Effector memory CD4-positive, alpha-beta T cell (primary cell): ENCODE measurements at regions not wholly inside any gene's neighbourhood (a gene's known extent, or its start where the extent isn't known, plus 50 kb on each side); places are given as distances from the start of the nearest gene placed in this dataset.
"Not testable (repeated sequence)": the region's sequence is repeated elsewhere in the genome, so short reads cannot be mapped to it uniquely, and the experiment has no call there.

ENCODE experiments used
- DNase-seq, 3 donors: peaks; one replicate each; pipeline ENCODE4 v3.0.0-alpha.2; 2020
- H3K27ac ChIP-seq: 2 replicates; pipeline ENCODE4 v1.7.0; 2013; ENCODE audit warnings: mild to moderate bottlenecking, low read length, moderate library complexity; ENCODE audit not compliant: insufficient read depth, poor library complexity, severe bottlenecking
- H3K27me3 ChIP-seq: replicated peaks from 2 replicates; pipeline ENCODE4 v1.7.0; 2013; ENCODE audit warnings: mild to moderate bottlenecking, low read length; ENCODE audit not compliant: insufficient read depth, control insufficient read depth, poor library complexity, severe bottlenecking
- H3K36me3 ChIP-seq: 2 replicates; pipeline ENCODE4 v1.7.0; 2013; ENCODE audit warnings: mild to moderate bottlenecking, low read length, moderate library complexity; ENCODE audit not compliant: control insufficient read depth, insufficient read depth
- H3K4me1 ChIP-seq: 2 replicates; pipeline ENCODE4 v1.7.0; 2013; ENCODE audit warnings: low read length, mild to moderate bottlenecking; ENCODE audit not compliant: control insufficient read depth, insufficient read depth, poor library complexity, severe bottlenecking
- H3K4me3 ChIP-seq: 2 replicates; pipeline ENCODE4 v1.7.0; 2013; ENCODE audit warnings: low read length, low read depth, mild to moderate bottlenecking; ENCODE audit not compliant: insufficient read depth, poor library complexity, severe bottlenecking
- H3K9me3 ChIP-seq: 2 replicates; pipeline ENCODE4 v1.7.0; 2013; ENCODE audit warnings: mild to moderate bottlenecking, low read length, moderate library complexity; ENCODE audit not compliant: control insufficient read depth

DNA sequence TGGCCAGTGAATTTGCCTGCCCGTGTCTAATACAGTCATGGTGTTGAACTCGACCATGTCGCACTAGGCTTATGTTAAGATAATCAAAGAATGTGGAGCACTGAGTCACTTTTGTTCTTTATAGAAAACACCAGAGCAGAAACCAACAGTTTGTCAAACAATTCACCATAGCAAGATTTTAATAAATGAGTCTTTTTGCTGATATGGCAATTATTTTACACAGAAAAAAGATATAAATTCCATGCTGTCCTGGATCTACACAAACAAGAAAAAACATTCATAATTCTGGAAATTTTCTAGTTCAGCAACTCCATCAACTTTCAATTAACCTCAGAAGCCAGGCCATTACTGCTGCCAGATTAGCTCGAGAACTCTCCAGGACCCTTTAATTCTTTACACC is 208.9 kb downstream of the ZNF608 start:
- no peaks in the 10 kb centered on the region for H3K9me3 ChIP-seq
- no peak for DNase-seq
- no peak overlapping the region for H3K4me3 ChIP-seq
- H3K36me3 ChIP-seq = no peaks in the 10 kb centered on the region
- H3K27me3 ChIP-seq = no peaks in the 10 kb centered on the region
- no peaks in the 10 kb centered on the region for H3K4me1 ChIP-seq
- no peak overlapping the region for H3K27ac ChIP-seq

DNA sequence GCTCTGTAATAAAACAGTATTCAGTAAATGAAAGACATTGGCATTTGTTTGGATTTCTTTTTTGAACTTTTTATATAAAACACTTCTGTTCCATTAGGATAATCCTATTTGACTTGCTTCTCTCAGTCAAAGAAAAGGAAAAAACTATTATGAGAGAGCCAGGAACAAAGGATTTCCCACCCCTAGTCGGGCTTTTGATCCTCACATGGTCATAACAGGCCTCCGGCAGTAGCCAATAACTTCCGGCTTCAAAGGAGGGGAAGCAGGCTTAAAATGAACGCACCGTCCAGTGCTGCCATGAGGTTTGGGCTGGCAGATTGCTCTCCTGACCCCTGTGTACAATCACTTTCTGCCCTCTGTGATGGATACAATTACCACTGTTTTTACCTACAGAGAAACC is 209.3 kb downstream of the ZNF608 start:
- Histone ChIP-seq H3K36me3 (no peaks in the 10 kb centered on the region), H3K4me3 (no peak overlapping the region), H3K27ac (no peak overlapping the region), H3K27me3 (no peaks in the 10 kb centered on the region), H3K9me3 (no peaks in the 10 kb centered on the region), H3K4me1 (no peaks in the 10 kb centered on the region)
- no peak for DNase-seq

DNA sequence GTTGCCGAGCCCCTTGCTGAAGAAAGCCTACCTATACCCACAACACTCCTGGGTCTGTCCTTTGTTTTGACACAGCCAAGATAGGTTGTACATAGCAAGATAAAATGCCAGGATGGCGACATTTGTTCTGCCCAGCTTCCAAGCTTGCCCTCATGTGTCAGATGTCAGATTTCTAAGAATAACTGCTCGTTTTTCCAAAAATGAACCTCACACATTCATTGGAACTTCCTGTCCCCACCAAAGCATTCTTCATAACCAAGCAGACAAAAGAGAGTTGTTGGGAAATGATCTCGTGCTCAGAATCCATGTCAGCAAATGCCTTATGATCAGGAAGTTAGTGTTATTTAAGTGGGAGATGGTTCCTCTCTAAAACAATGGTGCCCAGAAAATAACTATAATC is 210.1 kb downstream of the ZNF608 start:
- Histone ChIP-seq H3K36me3 (no peaks in the 10 kb centered on the region), H3K27ac (no peak overlapping the region), H3K27me3 (no peaks in the 10 kb centered on the region), H3K9me3 (no peaks in the 10 kb centered on the region), H3K4me1 (no peaks in the 10 kb centered on the region), H3K4me3 (no peak overlapping the region)
- DNase-seq = no peak

DNA sequence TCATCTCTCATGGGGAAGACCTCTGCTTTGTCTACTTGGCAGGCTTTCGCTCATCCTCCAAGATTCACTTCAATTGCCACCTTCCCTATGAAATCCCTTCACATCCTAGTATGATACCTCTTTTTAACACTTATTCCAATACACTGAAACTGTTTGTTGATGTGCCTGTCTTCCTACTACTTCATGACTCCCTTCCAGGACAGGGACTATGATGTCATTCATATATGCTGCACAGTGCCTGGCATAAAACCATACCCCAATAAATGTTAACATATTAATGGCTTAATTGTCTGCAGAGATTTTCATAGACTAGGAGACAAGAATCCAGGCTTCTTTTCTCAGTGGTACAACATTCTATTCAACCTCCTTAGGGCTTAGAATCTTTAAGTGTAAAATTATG is 215.5 kb downstream of the ZNF608 start:
- Histone ChIP-seq H3K4me3 (no peak overlapping the region), H3K27me3 (no peaks in the 10 kb centered on the region), H3K4me1 (no peaks in the 10 kb centered on the region), H3K27ac (no peak overlapping the region), H3K9me3 (no peaks in the 10 kb centered on the region), H3K36me3 (no peaks in the 10 kb centered on the region)
- no peak for DNase-seq

DNA sequence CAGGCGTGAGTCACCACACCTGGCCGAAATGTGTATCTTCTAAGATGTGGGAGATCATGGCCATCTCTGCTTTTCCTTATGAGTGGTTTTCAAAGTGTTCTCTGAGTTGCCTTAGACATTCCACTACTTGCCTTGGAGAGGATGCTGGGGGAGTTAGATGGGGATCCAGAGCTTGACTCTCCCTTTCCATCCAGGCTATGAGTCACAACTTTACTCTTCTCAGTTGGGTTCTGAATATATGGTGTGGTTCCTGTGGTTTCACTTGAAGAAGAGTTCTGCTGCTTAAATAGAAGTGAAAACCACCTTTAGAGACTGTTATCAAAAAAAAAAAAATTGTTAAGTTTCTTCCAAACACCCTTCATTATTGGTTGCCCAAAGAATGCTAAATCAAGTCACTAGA is 217.6 kb downstream of the ZNF608 start:
- Histone ChIP-seq H3K9me3 (no peaks in the 10 kb centered on the region), H3K27me3 (no peaks in the 10 kb centered on the region)
- DNase-seq = no peak

DNA sequence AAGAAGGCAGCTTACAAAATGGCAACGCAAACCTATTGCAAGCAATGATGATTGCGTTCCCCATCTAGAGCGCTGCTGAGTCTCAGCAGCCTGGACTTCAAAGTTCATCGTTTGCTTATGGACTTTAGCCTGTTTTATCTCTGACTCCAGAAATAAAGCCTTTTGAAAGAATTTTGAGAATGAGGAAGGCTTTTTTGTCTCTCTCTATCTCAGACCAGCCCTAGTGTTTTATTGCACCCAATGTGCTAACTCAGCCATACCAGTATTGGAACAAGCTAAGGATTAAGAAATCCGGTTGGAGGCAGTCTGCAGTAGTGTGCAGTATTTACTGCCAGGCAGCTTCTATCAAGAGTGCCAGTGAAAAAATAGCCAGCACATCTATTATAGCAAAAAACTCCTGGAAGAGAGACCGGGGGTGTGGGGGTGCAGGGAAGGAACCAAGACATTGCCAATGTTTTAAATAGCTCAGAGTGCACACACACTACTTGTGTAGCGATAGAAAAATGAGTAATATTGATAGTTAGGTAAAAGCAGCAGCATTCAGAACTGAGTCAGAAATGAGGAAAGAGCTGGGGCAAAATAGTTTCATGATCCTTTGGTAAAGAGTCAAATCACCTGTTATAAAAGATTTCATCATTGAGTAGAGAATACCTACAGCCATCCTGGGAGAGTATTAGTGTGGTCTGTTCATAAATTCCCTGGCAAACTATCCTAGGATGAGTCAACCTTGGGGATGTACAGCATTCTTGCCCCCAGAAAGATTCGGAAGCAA is 219.0 kb downstream of the ZNF608 start:
- Histone ChIP-seq H3K4me1 (no peaks in the 10 kb centered on the region), H3K36me3 (no peaks in the 10 kb centered on the region), H3K27ac (no peak overlapping the region), H3K9me3 (no peaks in the 10 kb centered on the region), H3K4me3 (no peak overlapping the region), H3K27me3 (no peaks in the 10 kb centered on the region)
- DNase-seq = no peak

More for the DNA sequence above, 217.6 kb downstream of the ZNF608 start:
- Histone ChIP-seq H3K4me1 (no peaks in the 10 kb centered on the region), H3K4me3 (no peak overlapping the region), H3K27ac (no peak overlapping the region), H3K36me3 (no peaks in the 10 kb centered on the region)

DNA sequence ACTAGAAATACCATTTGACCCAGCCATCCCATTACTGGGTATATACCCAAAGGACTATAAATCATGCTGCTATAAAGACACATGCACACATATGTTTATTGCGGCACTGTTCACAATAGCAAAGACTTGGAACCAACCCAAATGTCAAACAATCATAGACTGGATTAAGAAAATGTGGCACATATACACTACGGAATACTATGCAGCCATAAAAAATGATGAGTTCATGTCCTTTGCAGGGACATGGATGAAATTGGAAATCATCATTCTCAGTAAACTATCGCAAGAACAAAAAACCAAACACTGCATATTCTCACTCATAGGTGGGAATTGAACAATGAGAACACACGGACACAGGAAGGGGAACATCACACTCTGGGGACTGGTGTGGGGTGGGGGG is 220.4 kb downstream of the ZNF608 start:
- not testable (repeated sequence) for H3K4me1 ChIP-seq, H3K36me3 ChIP-seq, H3K27ac ChIP-seq, H3K27me3 ChIP-seq, H3K4me3 ChIP-seq, H3K9me3 ChIP-seq, DNase-seq

DNA sequence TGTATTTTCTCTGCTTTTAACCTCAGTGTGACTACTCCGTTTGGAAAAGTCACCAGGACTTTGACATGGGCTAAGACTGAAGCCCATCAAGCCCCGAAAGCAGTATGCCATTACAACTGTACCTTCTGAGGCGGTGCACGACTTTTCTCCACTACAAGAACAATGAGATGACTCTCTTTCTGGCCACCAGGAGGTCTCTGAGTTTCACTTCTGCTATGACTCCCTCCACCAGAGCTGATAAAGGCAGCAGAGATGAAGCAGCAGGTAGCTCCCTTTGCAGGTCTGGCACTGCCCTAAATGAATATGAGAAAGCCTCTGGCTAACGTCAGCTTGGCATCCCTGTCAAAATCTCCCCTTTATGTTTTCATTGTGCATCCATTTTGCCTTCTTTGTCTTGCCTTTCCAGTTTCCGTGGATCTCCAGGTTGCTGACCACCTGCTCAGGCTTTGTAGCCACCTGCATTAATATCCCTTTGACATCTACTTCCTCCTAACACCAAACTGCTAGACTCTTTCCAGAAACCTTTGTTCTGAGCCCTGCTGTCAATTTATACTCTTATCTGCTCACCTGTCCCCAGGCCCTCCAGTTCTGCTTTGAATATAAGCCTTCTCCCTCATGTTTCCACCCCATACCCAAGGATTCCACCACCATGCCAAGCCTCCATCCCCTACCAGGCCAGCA is 221.7 kb downstream of the ZNF608 start:
- no peak overlapping the region for H3K4me3 ChIP-seq
- no peaks in the 10 kb centered on the region for H3K36me3 ChIP-seq
- no peaks in the 10 kb centered on the region for H3K27me3 ChIP-seq
- no peaks in the 10 kb centered on the region for H3K9me3 ChIP-seq
- DNase-seq = no peak
- no peaks in the 10 kb centered on the region for H3K4me1 ChIP-seq
- H3K27ac ChIP-seq = no peak overlapping the region

DNA sequence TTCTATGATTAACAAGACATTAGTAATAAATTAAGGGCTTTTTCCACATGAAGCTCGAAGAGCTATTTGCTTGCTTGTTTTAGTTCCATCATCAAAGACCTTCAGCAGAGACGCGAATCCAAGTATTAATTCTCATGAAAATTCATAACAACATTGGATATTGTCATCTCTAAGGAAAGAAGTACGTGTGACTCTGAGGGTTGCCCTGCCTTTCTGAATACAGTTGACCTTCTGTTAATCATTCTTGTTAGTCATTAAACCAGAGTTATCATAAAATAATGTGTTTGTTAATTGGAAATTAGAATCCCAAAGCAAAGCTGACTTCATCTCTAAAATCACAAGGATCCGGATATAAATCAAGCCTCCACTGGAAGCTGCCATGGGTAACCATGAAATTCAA is 222.5 kb downstream of the ZNF608 start:
- H3K36me3 ChIP-seq = no peaks in the 10 kb centered on the region
- no peak for DNase-seq
- no peaks in the 10 kb centered on the region for H3K4me1 ChIP-seq
- no peak overlapping the region for H3K4me3 ChIP-seq
- no peaks in the 10 kb centered on the region for H3K9me3 ChIP-seq
- H3K27ac ChIP-seq = no peak overlapping the region
- no peaks in the 10 kb centered on the region for H3K27me3 ChIP-seq

DNA sequence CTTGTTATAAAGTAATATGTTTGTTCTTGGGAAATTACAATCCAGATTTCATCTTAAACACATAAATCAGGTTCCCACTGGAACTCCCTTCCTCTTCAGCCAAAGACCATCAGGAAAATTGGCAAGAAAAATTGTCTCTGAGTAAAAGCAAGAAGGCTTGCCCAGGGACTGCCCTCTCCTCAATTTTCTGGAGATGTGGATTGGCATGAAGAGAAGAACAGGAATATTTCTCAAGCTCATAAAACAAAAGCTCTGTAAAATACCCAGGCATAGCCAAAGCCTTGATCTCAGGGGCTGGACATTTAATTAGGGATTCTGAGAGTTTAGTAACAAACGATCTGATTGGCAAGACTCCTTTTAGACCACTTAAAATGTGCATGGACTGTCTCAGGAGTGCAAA is 223.4 kb downstream of the ZNF608 start:
- Histone ChIP-seq H3K4me1 (no peaks in the 10 kb centered on the region), H3K27ac (no peak overlapping the region), H3K36me3 (no peaks in the 10 kb centered on the region), H3K4me3 (no peak overlapping the region), H3K9me3 (no peaks in the 10 kb centered on the region), H3K27me3 (no peaks in the 10 kb centered on the region)
- no peak for DNase-seq
